Mesendoderm (in vitro differentiated cells): ENCODE measurements at regions not wholly inside any gene's neighbourhood (a gene's known extent, or its start where the extent isn't known, plus 50 kb on each side); places are given as distances from the start of the nearest gene placed in this dataset.

Source experiments
- DNase-seq: peaks from one replicate; pipeline ENCODE4 v3.0.0; 2013
- H2AK5ac ChIP-seq: 2 replicates; pipeline ENCODE4 v1.6.1; 2013; ENCODE audit warnings: low read length, inconsistent platforms
- H2BK120ac ChIP-seq: 2 replicates; pipeline ENCODE4 v1.6.1; 2013; ENCODE audit warnings: low read depth, mild to moderate bottlenecking, low read length, moderate library complexity, mixed read lengths
- H2BK15ac ChIP-seq: replicated peaks from 2 replicates; pipeline ENCODE4 v1.6.1; 2013; ENCODE audit warnings: low read depth, mild to moderate bottlenecking, moderate library complexity
- H2BK5ac ChIP-seq: 2 replicates; pipeline ENCODE4 v1.6.1; 2013; ENCODE audit warnings: low read length, inconsistent platforms
- H3K18ac ChIP-seq: 2 replicates; pipeline ENCODE4 v1.6.1; 2013; ENCODE audit warnings: mild to moderate bottlenecking, low read length, mixed read lengths
- H3K23ac ChIP-seq: one replicate; pipeline ENCODE4 v1.6.1; 2013; ENCODE audit warnings: low read length
- H3K27ac ChIP-seq: 2 replicates; pipeline ENCODE4 v1.5.1; 2013; ENCODE audit warnings: low read depth, mild to moderate bottlenecking, inconsistent platforms, low read length, moderate library complexity
- H3K27me3 ChIP-seq: 2 replicates; pipeline ENCODE4 v1.6.1; 2013; ENCODE audit warnings: low read length, control low read depth, mild to moderate bottlenecking, inconsistent platforms; ENCODE audit not compliant: insufficient read depth, poor library complexity
- H3K36me3 ChIP-seq: 2 replicates; pipeline ENCODE4 v1.6.1; 2013; ENCODE audit warnings: low read length, inconsistent platforms; ENCODE audit not compliant: control insufficient read depth, insufficient read depth
- H3K4ac ChIP-seq: one replicate; pipeline ENCODE4 v1.6.1; 2013; ENCODE audit warnings: low read depth, mild to moderate bottlenecking, low read length, moderate library complexity
- H3K4me1 ChIP-seq: 2 replicates; pipeline ENCODE4 v1.6.1; 2013; ENCODE audit warnings: low read depth, low read length, inconsistent platforms; ENCODE audit not compliant: control insufficient read depth
- H3K4me2 ChIP-seq: 2 replicates; pipeline ENCODE4 v1.6.1; 2013; ENCODE audit warnings: low read length
- H3K4me3 ChIP-seq: 2 replicates; pipeline ENCODE4 v1.5.1; 2013; ENCODE audit warnings: mild to moderate bottlenecking, low read length
- H3K56ac ChIP-seq: one replicate; pipeline ENCODE4 v1.6.1; 2013; ENCODE audit warnings: low read length
- H3K79me1 ChIP-seq: 2 replicates; pipeline ENCODE4 v1.6.1; 2013; ENCODE audit warnings: low read length, inconsistent platforms
- H3K79me2 ChIP-seq: 2 replicates; pipeline ENCODE4 v1.6.1; 2013; ENCODE audit warnings: mild to moderate bottlenecking, low read length; ENCODE audit not compliant: control insufficient read depth, insufficient read depth
- H3K9ac ChIP-seq: 2 replicates; pipeline ENCODE4 v1.6.1; 2013; ENCODE audit warnings: low read length, inconsistent platforms
- H4K5ac ChIP-seq: one replicate; pipeline ENCODE4 v1.6.1; 2013; ENCODE audit warnings: low read length
- H4K8ac ChIP-seq: one replicate; pipeline ENCODE4 v1.6.1; 2013; ENCODE audit warnings: low read depth, mild to moderate bottlenecking, control low read depth, low read length, moderate library complexity
- WGBS: extraction: QIAGEN DNeasy Blood & Tissue Kit; methylation state at CpG from one replicate; pipeline ENCODE4 v1.1.7; 2013; ENCODE audit warnings: low lambda C conversion rate, missing lambda C conversion rate; ENCODE audit not compliant: insufficient coverage; ENCODE audit errors: extremely low coverage; 5-methylcytosine and 5-hydroxymethylcytosine counted together

GRCh38 chr9:86722706-86723075, 224.6 kb downstream of the GAS1 start:
- DNase-seq: no peak
- WGBS: no CpG with 5 or more reads among the region's 3 CpGs
- no peak overlapping the region for H3K4me2 ChIP-seq

GRCh38 chr9:86721843-86722705, 225.2 kb downstream of the GAS1 start:
- H3K79me2 ChIP-seq: no peaks in the 10 kb centered on the region
- no peak overlapping the region for H2BK15ac ChIP-seq
- H3K27ac ChIP-seq: peak overlapping the region; percentile 64
- peak overlapping the region; percentile 4 for H3K56ac ChIP-seq
- H2AK5ac ChIP-seq: no peak overlapping the region
- H3K27me3 ChIP-seq: no peaks in the 10 kb centered on the region
- no peak overlapping the region for H2BK5ac ChIP-seq
- H3K4me3 ChIP-seq: no peak overlapping the region
- H3K9ac ChIP-seq: no peak overlapping the region
- H2BK120ac ChIP-seq: no peak overlapping the region
- no peak overlapping the region for H3K4me2 ChIP-seq
- no peaks in the 10 kb centered on the region for H3K36me3 ChIP-seq
- no peak overlapping the region for H3K23ac ChIP-seq
- no peak overlapping the region for H4K5ac ChIP-seq
- no CpG with 5 or more reads among the region's 5 CpGs for WGBS
- no peaks in the 10 kb centered on the region for H3K79me1 ChIP-seq
- H3K18ac ChIP-seq: peak overlapping the region; percentile 41
- H4K8ac ChIP-seq: no peak overlapping the region
- H3K4me1 ChIP-seq: peaks cover 8% of the 10 kb centered on the region
- peak; percentile 76 for DNase-seq
- no peak overlapping the region for H3K4ac ChIP-seq

More at GRCh38 chr9:86722706-86723075, 224.6 kb downstream of the GAS1 start:
- no peaks in the 10 kb centered on the region for H3K79me2 ChIP-seq
- H3K4me1 ChIP-seq: peaks cover 8% of the 10 kb centered on the region
- no peak overlapping the region for H3K23ac ChIP-seq
- H4K5ac ChIP-seq: no peak overlapping the region
- no peak overlapping the region for H4K8ac ChIP-seq
- H2BK5ac ChIP-seq: no peak overlapping the region
- no peak overlapping the region for H3K56ac ChIP-seq
- H3K79me1 ChIP-seq: no peaks in the 10 kb centered on the region
- no peak overlapping the region for H3K18ac ChIP-seq
- no peaks in the 10 kb centered on the region for H3K27me3 ChIP-seq
- no peaks in the 10 kb centered on the region for H3K36me3 ChIP-seq
- no peak overlapping the region for H3K27ac ChIP-seq
- no peak overlapping the region for H2BK120ac ChIP-seq
- no peak overlapping the region for H2BK15ac ChIP-seq
- H3K4me3 ChIP-seq: no peak overlapping the region
- H3K4ac ChIP-seq: no peak overlapping the region
- no peak overlapping the region for H2AK5ac ChIP-seq
- no peak overlapping the region for H3K9ac ChIP-seq

- no peak overlapping the region for H3K9ac ChIP-seq
- peak overlapping the region; percentile 64 for H3K27ac ChIP-seq
- no CpG with 5 or more reads among the region's 5 CpGs for WGBS
- no peaks in the 10 kb centered on the region for H3K79me2 ChIP-seq
- no peaks in the 10 kb centered on the region for H3K27me3 ChIP-seq
- H3K4ac ChIP-seq: no peak overlapping the region
- H4K5ac ChIP-seq: no peak overlapping the region
- H2AK5ac ChIP-seq: no peak overlapping the region
- H3K18ac ChIP-seq: peak overlapping the region; percentile 51
- no peak overlapping the region for H4K8ac ChIP-seq
- no peak overlapping the region for H3K4me2 ChIP-seq
- H3K36me3 ChIP-seq: no peaks in the 10 kb centered on the region
- H3K4me1 ChIP-seq: peaks cover 8% of the 10 kb centered on the region
- DNase-seq: peak; percentile 89
- peak overlapping the region; percentile 20 for H2BK5ac ChIP-seq
- no peaks in the 10 kb centered on the region for H3K79me1 ChIP-seq
- no peak overlapping the region for H2BK15ac ChIP-seq
- no peak overlapping the region for H3K23ac ChIP-seq
- H3K4me3 ChIP-seq: no peak overlapping the region
- no peak overlapping the region for H2BK120ac ChIP-seq
- H3K56ac ChIP-seq: peak overlapping the region; percentile 53
Measured at GRCh38 chr9:86721226-86721781, 226.0 kb downstream of the GAS1 start.

GRCh38 chr9:86720639-86721225, 226.6 kb downstream of the GAS1 start:
- no peak overlapping the region for H3K27ac ChIP-seq
- no CpG with 5 or more reads among the region's 9 CpGs for WGBS
- no peaks in the 10 kb centered on the region for H3K36me3 ChIP-seq
- no peak overlapping the region for H2BK15ac ChIP-seq
- no peak overlapping the region for H4K8ac ChIP-seq
- H3K4me3 ChIP-seq: no peak overlapping the region
- no peak overlapping the region for H3K4me2 ChIP-seq
- no peak overlapping the region for H3K4ac ChIP-seq
- no peak overlapping the region for H4K5ac ChIP-seq
- H3K79me2 ChIP-seq: no peaks in the 10 kb centered on the region
- no peak overlapping the region for H2AK5ac ChIP-seq
- no peak overlapping the region for H3K9ac ChIP-seq
- DNase-seq: no peak
- no peak overlapping the region for H2BK120ac ChIP-seq
- H3K27me3 ChIP-seq: no peaks in the 10 kb centered on the region
- peak overlapping the region; percentile 51 for H3K18ac ChIP-seq
- no peak overlapping the region for H3K23ac ChIP-seq
- peak overlapping the region; percentile 53 for H3K56ac ChIP-seq
- peaks cover 8% of the 10 kb centered on the region for H3K4me1 ChIP-seq
- H2BK5ac ChIP-seq: no peak overlapping the region
- no peaks in the 10 kb centered on the region for H3K79me1 ChIP-seq

- no peaks in the 10 kb centered on the region for H3K79me1 ChIP-seq
- H3K27me3 ChIP-seq: no peaks in the 10 kb centered on the region
- no peak overlapping the region for H3K9ac ChIP-seq
- H3K79me2 ChIP-seq: no peaks in the 10 kb centered on the region
- H3K4me3 ChIP-seq: no peak overlapping the region
- no peak overlapping the region for H3K27ac ChIP-seq
- no peak overlapping the region for H3K56ac ChIP-seq
- WGBS: no CpG with 5 or more reads among the region's 11 CpGs
- H3K36me3 ChIP-seq: no peaks in the 10 kb centered on the region
- DNase-seq: no peak
- peaks cover 8% of the 10 kb centered on the region for H3K4me1 ChIP-seq
- no peak overlapping the region for H2BK15ac ChIP-seq
- no peak overlapping the region for H2AK5ac ChIP-seq
- H2BK5ac ChIP-seq: no peak overlapping the region
- H3K4me2 ChIP-seq: no peak overlapping the region
- no peak overlapping the region for H3K18ac ChIP-seq
- H4K8ac ChIP-seq: no peak overlapping the region
- H2BK120ac ChIP-seq: no peak overlapping the region
- H3K23ac ChIP-seq: no peak overlapping the region
- no peak overlapping the region for H4K5ac ChIP-seq
- H3K4ac ChIP-seq: no peak overlapping the region
Measured at GRCh38 chr9:86718388-86719049, 228.8 kb downstream of the GAS1 start.
